Erythroblast (primary cell): ENCODE measurements at regions not wholly inside any gene's neighbourhood (a gene's known extent, or its start where the extent isn't known, plus 50 kb on each side); places are given as distances from the start of the nearest gene placed in this dataset.

Source experiments
- GATA1 ChIP-seq: IDR thresholded peaks from 2 replicates; pipeline ENCODE4 v1.6.1; 2011; ENCODE audit warnings: low read depth, mild to moderate bottlenecking, control low read depth, low read length, moderate library complexity
- POLR2A ChIP-seq: IDR thresholded peaks from 2 replicates; pipeline ENCODE4 v1.6.1; 2011; ENCODE audit warnings: mild to moderate bottlenecking, low read length

DNA sequence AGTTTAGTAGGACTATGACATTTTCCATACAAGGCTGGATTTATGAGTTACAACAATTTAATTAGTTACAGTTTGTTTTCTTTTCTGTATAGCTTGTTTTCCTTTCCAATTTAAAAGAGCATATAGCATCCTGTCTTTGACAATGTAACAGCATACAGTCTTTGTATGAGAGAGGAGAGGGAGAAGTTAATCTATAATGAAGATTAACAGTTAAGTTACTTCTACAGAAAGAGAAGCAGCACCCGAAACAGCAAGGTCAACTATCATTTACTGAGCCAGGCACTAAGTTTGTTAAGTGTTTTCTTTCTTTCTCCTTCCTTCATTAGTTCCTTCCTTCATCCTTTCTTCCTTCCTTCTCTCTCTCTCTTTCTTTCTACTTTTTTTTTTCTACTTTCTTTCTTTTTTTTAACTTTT, 52.3 kb upstream of the RAB4A start:
- TF ChIP-seq POLR2A (no peak), GATA1 (no peak)
